Stimulated activated CD8-positive, alpha-beta memory T cell treated with anti-CD3 and anti-CD28 coated beads, Interleukin-7, amount 100 ng/mL, for 24 hours (primary cell): ENCODE measurements at regions not wholly inside any gene's neighbourhood (a gene's known extent, or its start where the extent isn't known, plus 50 kb on each side); places are given as distances from the start of the nearest gene placed in this dataset.

Experiments used
- DNase-seq: peaks from one replicate; pipeline ENCODE4 v3.0.0-alpha.2; 2020; ENCODE audit warnings: low read depth

GRCh38 chr13:31686670-31687425 is 52.5 kb upstream of the RXFP2 start:
- no peak for DNase-seq
